ENCODE measurements at regions not wholly inside any gene's neighbourhood (a gene's known extent, or its start where the extent isn't known, plus 50 kb on each side); places are given as distances from the start of the nearest gene placed in this dataset.

DNA sequence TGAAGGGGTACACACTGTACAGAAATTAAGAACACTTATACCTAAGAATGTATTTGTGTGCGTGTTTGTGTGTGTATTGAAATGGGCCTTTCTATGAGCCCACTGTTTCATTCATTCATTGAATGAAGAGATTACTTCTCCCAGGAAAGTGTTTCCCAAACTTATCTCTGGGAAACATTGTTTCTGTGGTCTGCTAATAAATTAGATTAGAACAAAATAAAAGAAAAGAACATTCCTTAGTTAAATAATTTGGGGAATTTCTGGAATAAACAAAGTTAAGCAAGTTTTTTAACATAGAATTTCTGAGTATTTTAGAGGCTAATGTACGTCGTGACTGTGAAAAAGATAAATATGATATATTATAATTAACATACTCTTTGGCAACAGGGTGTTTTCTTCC is 402.4 kb upstream of the CDH11 start:
- no peak for DNase-seq

DNA sequence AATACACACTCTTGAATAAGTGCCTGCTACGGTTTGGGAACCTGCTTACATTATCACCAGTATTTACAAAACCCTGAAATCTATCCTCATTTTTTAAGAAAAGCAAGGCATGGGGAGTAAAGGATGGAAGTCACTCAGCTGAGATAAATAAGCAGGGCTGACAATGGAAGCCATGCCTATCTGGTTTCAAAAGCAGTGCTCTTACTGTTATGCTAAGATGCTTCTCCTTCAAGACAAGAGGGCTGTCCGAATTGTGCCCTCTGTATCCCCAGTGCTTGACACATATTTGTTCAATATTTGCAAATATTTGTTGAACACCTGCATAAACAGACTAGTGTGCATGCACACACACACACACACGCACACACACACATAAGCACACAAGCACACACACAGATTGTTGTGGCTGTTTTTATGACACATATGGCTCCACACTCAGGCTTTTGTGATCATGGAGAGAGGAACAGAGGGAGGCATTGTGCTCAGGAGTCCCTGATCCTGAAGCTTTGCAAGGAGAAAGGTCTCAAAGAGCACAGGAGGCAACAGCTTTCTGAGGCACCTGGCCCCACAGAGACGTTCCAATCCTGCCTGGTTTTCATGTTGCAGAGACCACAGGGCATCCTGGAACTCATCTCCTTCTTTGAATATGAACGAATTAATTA is 401.6 kb upstream of the CDH11 start:
- no peak for DNase-seq

DNA sequence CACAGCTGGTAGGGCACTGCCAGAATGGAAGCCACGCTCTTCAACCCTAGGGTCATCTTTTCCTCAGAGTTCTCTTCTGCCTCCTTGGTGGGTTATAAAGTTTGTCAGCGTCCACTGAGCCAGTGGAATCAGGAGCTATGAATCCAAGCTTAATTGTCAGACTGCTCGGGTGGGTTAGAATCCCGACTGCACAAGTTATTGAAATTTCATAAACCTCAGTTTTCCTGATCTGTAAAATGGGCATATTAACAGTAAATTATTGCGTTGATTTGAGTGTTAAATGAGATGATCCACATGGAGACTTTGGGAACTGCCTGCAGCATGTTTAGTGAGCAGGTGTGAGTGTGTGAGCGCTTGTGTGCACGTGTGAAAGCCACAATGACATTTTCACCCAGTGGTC is 400.5 kb upstream of the CDH11 start:
- no peak for DNase-seq

DNA sequence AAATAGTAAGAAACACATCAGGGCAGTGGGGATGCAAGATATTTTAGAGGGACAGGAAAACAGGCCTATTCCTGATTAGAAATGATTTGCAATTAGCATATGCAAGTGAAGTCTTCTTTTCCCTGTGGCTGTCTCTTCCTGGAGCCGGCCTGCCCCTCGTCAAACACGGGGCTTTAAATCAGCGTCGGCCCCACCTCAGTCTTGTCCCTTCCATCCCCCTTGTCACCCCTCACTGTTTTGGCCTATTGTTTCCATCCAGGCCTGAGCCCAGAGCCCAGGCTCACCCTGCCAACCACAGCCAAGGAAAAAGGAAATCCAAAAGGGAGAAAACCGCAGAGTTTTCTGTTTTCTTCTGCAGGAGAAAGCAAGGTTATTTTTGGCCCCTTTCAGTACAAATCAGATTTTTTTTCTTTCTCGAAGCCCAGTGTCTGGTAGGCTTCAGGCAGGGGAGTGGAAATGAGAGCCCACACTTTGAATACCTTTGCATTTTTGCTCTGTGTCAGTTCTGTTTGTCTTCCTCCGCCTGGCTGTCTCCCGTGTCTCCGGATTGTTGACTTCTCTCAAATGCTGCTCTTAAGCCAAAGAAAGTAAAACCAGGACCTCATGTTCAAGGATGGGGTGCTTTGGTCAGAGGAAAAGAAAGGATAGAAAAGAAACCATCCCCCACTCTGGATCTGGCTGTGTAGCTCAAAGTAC is 399.9 kb upstream of the CDH11 start:
- DNase-seq, result no peak

DNA sequence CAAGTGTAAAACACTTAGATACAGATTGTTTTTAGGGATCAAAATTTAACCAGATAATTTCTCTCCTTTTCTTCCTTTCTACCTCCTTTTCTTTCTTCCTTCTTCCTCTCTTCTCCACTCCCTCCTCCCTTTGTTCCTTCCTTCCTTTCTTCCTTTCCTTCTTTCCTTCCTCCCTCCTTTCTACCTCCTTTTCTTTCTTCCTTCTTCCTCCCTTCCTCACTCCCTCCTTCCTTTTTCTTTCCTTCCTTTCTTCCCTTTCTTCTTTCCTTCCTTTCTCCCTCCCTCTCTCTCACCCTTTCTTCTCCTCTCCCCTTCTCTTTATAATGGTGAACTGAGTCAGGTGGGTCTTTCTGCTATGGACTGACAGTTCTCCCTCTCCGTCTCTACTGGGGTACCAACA is 397.5 kb upstream of the CDH11 start:
- DNase-seq, result no peak

DNA sequence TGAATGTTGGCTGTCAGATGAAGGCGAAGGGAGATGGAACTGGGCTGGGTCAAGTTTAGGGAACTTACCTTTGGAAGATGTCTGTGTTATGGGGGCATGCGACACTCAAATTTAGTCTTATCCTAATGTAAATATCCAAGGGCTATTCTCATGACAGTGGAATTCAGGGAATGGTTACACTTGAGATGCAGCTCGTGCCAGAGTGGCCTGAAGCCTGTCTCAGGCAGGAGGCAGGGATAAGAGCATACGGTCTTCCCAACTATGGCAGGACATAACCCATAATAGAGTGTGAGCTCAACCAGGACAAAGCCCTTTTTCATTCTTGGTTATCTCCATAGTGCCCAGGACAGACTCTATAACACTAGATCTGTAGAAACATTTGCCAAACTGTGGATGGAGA is 393.3 kb upstream of the CDH11 start:
- DNase-seq, result no peak

DNA sequence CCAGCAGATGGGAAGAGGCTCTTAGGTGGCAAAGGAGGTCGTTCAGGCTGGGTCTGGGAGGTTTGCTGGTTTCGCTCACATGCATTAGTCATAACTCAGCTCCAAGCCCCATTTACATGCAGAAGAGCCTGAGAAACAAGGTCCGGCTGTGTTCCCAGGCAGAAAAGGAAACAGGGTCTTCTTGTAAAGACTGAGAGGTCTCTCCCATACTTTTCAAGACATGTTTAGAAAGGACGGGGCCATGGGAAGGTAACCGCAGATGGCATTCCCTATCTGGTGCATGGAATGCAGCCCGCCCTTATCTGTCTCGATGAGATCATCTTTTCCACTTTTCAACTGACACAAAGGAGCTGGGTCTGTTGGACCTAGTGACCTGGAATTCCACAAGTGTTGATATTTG is 389.0 kb upstream of the CDH11 start:
- no peak for DNase-seq

DNA sequence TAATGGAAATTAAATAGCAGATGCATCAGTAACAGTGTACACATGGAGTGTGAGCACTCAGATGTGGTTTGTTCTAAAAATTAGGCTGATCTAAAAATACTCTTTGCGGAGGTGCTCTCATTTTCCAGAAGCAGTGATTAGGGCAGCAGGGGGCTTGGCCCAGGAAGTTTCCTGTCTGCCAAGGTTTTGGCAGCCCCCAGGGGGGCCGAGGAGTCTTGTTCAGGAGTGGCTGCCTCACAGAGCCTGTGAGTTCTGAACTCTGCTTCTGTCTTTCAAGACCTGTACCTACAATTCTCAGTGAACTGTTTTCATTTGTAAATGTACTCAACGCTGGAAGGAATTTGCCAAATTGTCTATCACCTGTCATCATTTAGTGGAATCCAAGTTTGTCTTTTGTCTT is 388.4 kb upstream of the CDH11 start:
- no peak for DNase-seq

DNA sequence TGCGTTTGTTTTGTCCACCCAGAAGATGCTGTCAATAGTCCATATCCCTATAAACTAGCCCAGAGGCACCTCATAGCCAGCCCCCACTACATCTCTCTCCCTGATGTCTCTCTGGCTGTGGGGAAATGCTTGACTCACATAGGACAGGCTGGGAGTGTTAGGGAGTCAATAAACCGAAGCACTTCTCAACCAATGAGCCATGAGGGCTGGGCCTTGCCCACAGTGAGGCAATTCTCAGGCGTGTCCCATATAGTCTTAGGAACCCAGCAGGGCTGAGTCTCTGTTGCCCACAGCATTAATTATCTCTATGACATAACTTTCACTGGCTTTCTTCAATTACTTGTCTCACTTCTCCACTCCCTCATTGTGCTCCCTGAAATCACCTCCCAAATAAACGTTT is 387.3 kb upstream of the CDH11 start:
- no peak for DNase-seq

DNA sequence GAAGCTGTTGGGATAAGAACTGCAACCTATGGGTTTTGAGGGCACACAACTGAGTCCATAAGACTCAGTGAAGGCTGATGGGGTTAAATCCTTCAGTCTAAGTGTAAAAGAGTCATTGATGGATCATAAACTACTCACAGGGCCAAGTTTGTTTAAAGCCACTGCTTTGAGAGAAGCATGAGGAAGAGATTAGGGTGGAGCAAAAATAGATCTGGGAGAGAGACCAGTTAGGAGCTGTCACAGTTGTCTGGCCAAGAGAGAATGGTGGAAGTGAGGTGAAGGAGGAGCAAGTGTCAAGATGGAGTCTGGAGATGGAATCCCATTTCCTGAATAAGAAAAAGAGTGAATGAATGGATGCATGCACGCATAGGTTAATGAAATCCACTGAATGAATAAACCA is 379.1 kb upstream of the CDH11 start:
- DNase-seq, result no peak

DNA sequence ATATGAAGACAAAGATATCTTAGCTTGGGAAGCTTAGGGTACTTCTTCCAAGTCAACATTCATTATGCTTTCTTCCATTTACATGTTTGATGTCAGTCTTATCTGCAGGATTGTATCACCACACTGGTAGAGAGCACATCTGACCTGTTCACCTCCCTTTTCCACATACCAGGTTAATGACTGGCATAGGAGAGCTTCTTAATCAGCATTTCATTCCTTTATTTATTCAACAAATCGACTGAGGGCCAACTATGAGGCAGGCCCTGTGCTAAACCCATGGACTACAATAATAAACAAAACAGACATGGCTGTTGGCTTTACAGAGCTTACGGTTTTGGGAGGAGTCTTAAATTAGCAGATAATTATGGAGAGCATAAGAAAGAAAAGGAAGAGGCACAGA is 378.1 kb upstream of the CDH11 start:
- DNase-seq, result no peak

DNA sequence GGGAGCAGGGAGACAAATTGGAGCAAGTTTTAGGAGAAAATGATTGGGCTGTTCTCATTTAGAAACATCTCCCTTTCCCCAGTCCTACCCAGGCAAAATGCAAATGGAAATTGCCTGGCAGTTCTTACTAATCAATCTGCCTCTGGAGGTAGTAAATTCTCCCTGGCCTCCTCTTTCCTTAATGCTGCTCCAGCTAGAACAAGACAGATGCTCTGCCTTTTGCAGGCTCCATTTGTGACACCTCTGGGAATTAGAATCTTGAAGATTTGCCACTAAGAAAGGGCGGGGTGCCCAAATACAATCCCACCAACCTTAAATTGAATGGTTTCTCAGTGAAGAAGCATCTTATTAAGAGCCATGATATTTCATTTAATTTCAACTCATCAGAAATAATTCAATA is 377.7 kb upstream of the CDH11 start:
- DNase-seq, result no peak

DNA sequence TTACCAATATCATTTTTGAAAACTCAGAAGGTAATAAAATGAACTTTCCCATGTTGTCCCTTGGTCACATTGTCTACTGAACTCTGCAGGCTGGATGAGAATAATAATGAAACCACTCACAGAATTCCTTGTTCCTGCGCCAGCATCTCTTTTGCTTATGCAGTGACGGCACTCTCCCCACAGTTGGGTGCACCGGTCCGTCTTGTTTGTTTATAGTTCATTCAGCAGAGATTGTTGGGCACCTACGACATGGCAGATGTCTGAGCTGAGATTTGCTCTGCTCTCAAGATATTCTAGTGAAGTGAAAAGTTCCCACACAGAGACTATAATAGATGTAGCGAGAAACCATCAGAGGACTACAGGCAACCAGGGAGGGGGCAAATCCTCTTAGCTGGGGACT is 375.7 kb upstream of the CDH11 start:
- no peak for DNase-seq

DNA sequence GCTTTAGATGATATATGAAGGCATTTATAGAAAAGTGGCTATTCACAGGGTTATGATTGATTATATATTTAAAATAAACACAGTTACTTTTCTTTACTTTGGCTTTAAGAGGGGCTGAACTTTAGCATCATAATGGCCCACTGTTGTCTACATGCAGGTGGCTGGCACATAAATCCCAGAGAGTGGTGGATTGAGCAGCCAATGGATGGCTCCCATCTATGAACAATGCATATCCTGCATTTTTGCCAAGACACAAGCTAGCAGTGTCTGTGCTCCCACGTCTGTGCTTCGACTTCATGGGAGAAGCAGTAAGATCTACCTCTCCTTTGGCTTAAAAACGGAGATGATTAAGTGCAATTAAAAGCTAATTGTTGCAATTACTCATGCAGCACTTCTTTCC is 373.2 kb upstream of the CDH11 start:
- no peak for DNase-seq

DNA sequence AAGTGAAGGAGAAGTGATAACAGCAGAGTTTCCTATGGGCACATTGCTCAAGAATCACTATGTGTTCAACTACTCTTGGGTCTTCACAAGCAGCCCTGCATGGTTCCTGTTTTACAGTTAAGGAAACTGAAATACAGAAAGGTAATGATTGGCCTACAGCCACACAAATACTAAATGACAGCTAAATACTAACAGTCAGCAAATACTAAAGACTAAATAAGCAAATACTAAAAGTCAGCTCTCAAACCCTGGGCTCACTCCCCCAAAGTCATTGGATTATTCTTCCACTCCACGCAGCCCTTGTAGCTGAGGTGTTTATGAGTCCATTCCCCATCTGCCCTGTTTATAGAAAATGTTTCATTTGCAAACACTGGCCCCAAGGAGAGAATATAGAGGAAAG is 372.7 kb upstream of the CDH11 start:
- no peak for DNase-seq

DNA sequence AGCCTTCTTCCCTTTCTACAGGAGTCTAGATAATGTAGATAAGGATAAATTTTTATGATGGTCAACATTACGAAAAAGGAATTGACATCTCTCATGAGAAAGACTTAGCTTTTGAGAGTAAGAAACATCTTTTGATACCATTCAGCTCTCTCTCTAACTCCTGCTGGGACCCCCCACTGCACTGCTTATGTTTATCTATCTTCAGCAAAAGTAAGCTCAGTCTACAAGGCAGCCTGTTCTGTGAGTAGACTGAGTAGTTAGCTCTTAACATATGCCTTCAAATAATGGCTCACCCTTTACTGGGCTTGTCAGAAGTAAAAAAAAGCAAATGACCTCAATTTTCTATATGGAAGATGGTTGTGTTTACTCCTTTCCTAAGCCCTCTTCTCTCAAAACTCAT is 372.2 kb upstream of the CDH11 start:
- DNase-seq, result no peak

DNA sequence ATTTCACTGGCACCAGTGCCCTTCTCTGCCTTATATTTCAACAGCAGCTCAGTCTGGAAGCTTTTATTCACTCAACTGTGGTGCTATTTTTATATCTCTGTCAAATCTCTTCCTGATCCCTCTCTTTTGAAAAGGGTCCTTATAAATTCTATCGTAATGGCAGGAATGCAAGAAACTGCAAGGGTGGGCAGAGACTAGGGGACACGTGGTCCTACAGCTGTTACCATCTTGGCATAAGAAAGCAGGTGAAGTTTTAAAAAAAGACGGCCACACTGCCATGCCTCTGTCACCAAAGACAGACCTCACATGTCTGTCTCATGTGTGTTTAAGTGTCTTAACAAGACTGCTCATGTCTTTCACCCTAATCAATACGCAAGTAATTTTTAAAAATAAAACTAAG is 368.4 kb upstream of the CDH11 start:
- no peak for DNase-seq

DNA sequence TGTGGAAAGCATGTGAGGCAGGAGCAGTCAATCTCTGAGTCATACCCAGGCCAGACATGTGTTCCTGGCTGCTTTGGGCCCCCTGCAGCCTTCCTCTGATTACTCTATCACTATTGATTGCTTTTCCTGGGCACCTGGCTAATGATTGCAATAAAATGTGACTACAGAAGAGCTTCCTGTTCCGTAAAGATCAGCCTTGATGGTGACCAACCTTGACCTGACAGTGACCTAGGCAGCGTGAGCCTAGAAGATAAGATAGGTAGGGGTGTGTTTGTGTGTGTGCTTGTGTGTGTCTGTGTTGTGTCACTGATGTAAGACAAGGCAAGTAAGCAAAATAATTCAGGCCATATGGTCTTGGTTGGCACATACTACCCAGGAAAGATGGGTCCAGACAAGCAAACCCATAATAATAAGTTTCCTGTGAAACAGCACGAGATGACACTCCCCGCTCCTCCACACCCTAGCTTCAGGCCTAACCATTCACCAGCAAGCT is 367.7 kb upstream of the CDH11 start:
- DNase-seq, result no peak

DNA sequence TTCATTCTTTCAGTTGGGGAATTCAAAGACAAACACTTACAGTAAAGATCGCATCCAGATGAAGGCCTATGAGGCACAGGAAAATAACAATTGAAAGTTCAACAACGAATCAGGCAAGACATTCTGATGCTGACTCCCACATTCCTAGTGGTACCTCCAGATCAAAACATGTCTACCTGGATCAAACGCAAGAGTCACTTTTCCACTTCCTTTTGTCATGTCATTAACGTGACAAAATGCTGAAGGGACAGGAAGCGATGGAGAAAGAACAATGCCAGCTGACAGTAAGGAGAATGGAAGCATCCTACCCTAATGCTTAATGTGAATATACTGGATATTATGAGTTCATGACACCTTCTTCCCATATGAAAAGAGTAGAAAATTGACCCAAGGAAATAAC is 365.4 kb upstream of the CDH11 start:
- DNase-seq, result no peak

DNA sequence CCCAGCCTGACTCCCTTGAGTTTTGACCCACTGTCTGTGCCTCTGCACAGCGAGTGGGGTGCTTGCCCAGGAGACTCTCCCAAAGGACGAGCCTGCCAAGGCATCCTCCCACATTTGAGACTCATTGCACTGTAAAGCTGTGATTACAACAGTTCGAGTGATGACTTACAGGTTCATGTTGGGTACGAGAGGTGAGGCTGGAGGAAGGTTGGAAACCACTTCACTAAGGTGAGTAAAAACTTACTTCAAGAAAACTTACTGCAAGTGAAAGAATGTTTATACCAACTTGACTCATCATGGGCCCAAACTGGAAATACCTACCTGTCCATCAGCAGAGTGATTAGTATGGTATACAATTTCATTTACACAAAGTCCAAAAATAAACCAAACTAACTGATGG is 360.1 kb upstream of the CDH11 start:
- no peak for DNase-seq

DNA sequence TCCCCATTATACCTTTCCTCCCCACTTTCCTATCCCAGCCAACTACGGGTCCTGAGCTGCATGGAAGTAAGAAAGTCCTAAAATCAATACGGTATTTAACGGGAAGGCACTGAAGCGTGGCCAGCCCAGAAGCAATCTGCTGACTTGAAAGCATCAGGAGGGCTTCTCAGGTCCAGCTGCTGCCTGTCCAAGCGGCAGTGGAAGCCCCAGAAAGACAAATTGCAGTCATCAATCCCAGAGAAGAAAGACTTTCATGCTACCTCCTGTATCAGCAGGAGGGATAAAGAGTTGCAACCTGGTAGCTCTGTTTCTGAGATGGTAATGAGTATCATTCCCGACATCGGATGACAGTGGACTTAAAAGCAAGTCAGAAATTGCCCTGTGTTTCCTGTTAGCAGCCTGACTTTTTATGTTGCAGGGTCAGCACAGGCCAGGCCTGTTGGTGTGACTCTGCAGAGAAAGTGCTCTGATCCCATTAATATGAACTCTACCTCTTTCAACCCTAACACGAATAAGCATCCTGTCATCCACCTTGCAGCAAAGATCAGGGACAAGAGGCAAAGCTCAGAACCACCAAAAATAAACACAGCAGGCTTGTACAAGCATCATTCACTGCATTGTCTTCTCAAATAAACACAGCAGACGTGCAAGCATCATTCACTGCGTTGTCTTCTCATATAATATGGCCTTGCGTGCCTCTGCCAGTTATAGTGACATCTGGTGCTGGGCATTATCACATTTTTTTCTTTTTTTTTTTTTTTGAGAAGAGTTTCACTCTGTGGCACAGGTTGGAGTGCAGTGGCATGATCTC is 358.6 kb upstream of the CDH11 start:
- no peak for DNase-seq

DNA sequence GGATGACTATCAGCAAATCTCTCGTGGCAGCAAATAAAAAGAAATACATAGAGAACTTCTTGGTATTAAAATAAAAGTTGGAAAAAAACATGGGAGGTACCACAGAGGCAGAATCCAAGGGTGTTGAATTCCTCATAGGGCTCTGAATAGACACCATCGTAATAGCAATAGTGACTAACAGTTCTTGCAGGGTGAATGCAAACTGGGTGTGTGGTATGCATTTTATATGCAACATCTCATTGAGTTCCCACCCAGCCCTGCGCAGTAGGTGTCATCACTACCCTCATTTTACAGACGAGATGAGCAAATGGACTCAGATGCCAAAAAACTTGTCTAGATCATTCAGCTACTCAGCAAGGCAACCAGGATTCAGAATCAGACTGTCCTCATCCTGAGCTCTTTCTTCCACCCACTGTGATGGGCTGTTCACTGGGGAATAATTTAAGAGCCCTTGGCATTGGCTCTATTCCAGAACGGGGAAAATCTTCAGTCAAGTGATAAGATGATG is 354.6 kb upstream of the CDH11 start:
- DNase-seq, result no peak

DNA sequence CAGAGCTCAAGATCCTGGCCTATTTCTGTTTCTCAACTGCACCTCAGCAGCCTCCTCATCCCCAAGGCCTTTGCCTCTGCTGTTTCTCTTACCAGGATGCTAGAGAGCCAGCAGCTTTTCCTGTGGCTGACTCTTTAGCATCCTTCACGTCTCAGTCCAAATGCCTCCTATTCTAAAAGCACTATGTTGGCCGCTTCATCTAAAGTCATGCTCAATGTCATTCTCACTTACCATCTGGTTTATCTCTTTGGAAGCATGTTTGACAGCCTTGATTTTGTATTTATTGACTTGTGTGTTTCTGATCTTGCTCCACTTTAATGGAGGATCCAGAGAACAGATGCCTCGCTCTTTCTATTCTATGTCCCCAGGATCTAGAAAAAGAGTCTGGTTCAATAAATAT is 351.8 kb upstream of the CDH11 start:
- DNase-seq, result no peak

DNA sequence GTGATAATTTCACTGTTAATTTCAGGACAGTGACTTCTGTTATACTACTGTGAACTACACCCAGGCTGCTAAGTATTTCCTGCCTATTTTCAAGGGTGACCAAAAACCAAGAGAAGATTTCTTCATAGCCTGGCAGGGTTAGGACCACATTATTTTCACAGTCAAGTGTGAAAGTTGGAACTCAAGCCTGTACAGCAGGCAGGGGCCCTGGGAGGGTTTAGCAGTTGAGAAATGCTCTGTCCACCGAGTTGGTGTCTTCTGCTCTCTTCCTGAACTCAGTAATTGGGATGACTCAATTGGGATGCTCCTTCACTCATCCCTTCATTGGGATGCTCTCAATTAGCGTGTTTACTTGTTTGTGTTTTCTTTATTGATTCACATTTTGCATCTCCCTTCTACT is 347.3 kb upstream of the CDH11 start:
- no peak for DNase-seq
